Tibial nerve (tissue), 4 donors: ENCODE measurements at regions not wholly inside any gene's neighbourhood (a gene's known extent, or its start where the extent isn't known, plus 50 kb on each side); places are given as distances from the start of the nearest gene placed in this dataset.
A peak's percentile ranks its signal among the peaks of the same experiment; 100 is the strongest.

Experiments used
- DNase-seq, 2 donors: peaks; one replicate each; pipeline ENCODE4 v3.0.0-alpha.2; 2019; ENCODE audit warnings: low spot score in 2 of 2
- H3K27ac ChIP-seq, 4 donors: fragments of 200-600 bp; sonication (generic) in 3 of 4; one replicate each; pipeline ENCODE4 v1.5.1; 2017 to 2019; ENCODE audit warnings: mild to moderate bottlenecking in 1 of 4
- H3K27me3 ChIP-seq, 2 donors: fragments of 200-600 bp; sonication (generic) in 1 of 2; one replicate each; pipeline versions ENCODE4 v1.5.1 to v1.6.0; 2017 to 2019
- H3K36me3 ChIP-seq, 3 donors: fragments of 200-600 bp; sonication (generic); one replicate each; pipeline ENCODE4 v1.5.1; 2018 to 2019
- H3K4me1 ChIP-seq, 4 donors: fragments of 200-600 bp; sonication (generic) in 3 of 4; one replicate each; pipeline ENCODE4 v1.5.1; 2017 to 2019
- H3K4me3 ChIP-seq, 4 donors: fragments of 200-600 bp; sonication (generic) in 3 of 4; one replicate each; pipeline ENCODE4 v1.5.1; 2017 to 2019; ENCODE audit warnings: mild to moderate bottlenecking in 1 of 4, moderate library complexity in 1 of 4
- H3K9me3 ChIP-seq, 4 donors: fragments of 200-600 bp; sonication (generic) in 3 of 4; one replicate each; pipeline ENCODE4 v1.5.1; 2017 to 2019
- EP300 ChIP-seq, 2 donors: sonication (generic); formaldehyde crosslinking; IDR thresholded peaks; one replicate each; pipeline ENCODE4 v1.6.1; 2017; ENCODE audit warnings: antibody characterized with exemption in 2 of 2, mild to moderate bottlenecking in 1 of 2
- POLR2A ChIP-seq, 2 donors: fragments of 450-650 bp; IDR thresholded peaks; one replicate each; pipeline ENCODE4 v1.6.1; 2017; ENCODE audit warnings: antibody characterized with exemption in 2 of 2, mild to moderate bottlenecking in 2 of 2, moderate library complexity in 2 of 2
- WGBS, 2 donors: methylation state at CpG; one replicate each; pipeline ENCODE4 v1.1.5; 2018; 5-methylcytosine and 5-hydroxymethylcytosine counted together
- TF ChIP-seq, protein P1 (sequence below), 5 experiments: fragments of 200-600 bp in 3 of 5; fragments of 450-650 bp in 2 of 5; sonication (generic) in 3 of 5; IDR thresholded peaks; one replicate each; pipeline ENCODE4 v1.5.1; 2016 to 2019; ENCODE audit warnings: antibody characterized with exemption in 5 of 5, mild to moderate bottlenecking in 3 of 5, moderate library complexity in 2 of 5

DNA sequence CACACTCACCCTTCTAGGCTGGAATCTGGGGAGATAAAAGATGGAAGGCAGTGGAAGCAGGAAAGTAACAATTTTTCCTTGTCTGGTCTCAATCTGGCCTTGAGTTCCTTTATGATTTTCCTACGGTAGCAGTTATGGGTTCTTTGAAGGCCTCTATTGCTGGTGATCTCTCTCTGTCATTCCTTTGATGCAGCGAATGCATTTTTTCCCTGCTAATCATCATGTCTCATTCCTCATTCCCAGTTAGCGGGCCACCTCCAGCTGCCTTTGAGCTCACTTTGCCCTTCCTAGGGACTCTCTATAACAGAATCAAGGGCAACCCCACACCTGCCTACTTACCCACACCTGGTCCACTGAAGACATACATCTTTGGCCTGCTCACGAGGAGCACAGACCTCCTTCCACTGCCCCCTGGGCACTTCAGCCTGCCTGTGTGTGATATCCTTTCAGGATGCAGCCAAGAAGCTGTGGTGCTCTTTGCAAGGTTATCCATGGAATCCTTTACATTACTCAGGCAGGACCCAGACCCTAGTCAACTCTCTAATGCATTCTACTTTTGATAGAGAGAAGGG, 191.7 kb downstream of the DRD1 start:
- no peaks in the 10 kb centered on the region for H3K4me1 ChIP-seq
- H3K27ac ChIP-seq: no peak overlapping the region
- H3K36me3 ChIP-seq: no peaks in the 10 kb centered on the region
- no peaks in the 10 kb centered on the region for H3K9me3 ChIP-seq
- no peak overlapping the region for H3K4me3 ChIP-seq
- DNase-seq: no peak
- 85 to 89% methylated on average over 4 of the region's 4 CpGs for WGBS, 2 donors
- no peaks in the 10 kb centered on the region for H3K27me3 ChIP-seq
- TF ChIP-seq EP300 (IDR thresholded peaks at IDR 0.05) (no peak), POLR2A (IDR thresholded peaks at IDR 0.05) (no peak)
- TF ChIP-seq, protein P1, sequence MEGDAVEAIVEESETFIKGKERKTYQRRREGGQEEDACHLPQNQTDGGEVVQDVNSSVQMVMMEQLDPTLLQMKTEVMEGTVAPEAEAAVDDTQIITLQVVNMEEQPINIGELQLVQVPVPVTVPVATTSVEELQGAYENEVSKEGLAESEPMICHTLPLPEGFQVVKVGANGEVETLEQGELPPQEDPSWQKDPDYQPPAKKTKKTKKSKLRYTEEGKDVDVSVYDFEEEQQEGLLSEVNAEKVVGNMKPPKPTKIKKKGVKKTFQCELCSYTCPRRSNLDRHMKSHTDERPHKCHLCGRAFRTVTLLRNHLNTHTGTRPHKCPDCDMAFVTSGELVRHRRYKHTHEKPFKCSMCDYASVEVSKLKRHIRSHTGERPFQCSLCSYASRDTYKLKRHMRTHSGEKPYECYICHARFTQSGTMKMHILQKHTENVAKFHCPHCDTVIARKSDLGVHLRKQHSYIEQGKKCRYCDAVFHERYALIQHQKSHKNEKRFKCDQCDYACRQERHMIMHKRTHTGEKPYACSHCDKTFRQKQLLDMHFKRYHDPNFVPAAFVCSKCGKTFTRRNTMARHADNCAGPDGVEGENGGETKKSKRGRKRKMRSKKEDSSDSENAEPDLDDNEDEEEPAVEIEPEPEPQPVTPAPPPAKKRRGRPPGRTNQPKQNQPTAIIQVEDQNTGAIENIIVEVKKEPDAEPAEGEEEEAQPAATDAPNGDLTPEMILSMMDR (IDR thresholded peaks at IDR 0.05): no peak

DNA sequence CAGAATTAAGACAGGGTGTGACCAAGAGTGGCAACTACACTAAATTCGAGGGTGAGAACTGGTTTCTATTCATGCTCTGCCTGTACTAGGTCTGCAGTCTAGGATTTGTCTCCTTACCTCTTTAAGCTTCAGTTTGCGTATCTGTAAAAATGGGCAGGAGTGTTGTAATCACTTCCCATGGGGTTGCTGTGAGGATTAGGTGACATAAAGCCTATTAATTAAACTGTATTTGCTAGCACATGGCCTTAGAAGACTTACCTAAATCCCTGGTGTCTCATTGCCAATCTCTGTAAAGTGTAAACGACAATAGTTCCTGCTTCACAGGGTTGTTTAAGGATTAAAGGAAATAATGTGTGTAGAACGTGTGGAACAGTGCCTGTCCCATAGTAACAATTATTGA, 193.6 kb downstream of the DRD1 start:
- TF ChIP-seq EP300 (IDR thresholded peaks at IDR 0.05): no peak
- TF ChIP-seq, protein P1 (IDR thresholded peaks at IDR 0.05): no peak
- TF ChIP-seq POLR2A (IDR thresholded peaks at IDR 0.05): no peak
- no peak for DNase-seq
- Histone ChIP-seq H3K36me3 (no peaks in the 10 kb centered on the region), H3K4me1 (no peaks in the 10 kb centered on the region), H3K9me3 (no peaks in the 10 kb centered on the region), H3K27me3 (no peaks in the 10 kb centered on the region), H3K27ac (no peak overlapping the region), H3K4me3 (no peak overlapping the region)
- WGBS, 2 donors: 77 to 80% methylated on average over 4 of the region's 4 CpGs

DNA sequence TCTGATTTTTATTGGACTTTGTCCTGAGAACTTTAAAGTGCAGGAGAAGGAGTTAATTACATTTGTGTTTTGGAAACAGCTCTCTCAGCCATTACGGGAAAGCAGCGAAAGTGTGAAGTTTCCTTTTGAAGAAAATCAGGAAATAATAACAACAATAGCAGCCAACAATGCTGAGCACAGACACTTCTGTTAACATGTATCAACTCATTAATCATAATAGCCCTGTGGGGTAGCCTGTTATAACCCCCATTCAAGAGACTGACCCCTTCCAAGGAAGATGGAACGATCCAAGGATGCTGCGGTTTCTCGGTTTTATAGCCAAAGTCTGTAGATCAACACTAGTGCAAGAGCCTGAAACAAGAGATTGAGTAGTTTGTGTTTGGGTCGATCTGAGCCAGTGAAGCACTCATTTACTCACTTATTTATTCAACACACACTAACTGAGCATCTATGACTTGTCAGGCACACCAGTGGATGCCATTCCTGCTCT, 195.5 kb downstream of the DRD1 start:
- no peaks in the 10 kb centered on the region for H3K4me1 ChIP-seq
- no peaks in the 10 kb centered on the region for H3K27me3 ChIP-seq
- H3K27ac ChIP-seq: no peak overlapping the region
- 74 to 83% methylated on average over 6 of the region's 6 CpGs for WGBS, 2 donors
- TF ChIP-seq EP300 (IDR thresholded peaks at IDR 0.05) (no peak), POLR2A (IDR thresholded peaks at IDR 0.05) (no peak)
- TF ChIP-seq, protein P1 (IDR thresholded peaks at IDR 0.05): no peak
- no peaks in the 10 kb centered on the region for H3K9me3 ChIP-seq
- H3K4me3 ChIP-seq: no peak overlapping the region
- no peaks in the 10 kb centered on the region for H3K36me3 ChIP-seq
- no peak for DNase-seq

DNA sequence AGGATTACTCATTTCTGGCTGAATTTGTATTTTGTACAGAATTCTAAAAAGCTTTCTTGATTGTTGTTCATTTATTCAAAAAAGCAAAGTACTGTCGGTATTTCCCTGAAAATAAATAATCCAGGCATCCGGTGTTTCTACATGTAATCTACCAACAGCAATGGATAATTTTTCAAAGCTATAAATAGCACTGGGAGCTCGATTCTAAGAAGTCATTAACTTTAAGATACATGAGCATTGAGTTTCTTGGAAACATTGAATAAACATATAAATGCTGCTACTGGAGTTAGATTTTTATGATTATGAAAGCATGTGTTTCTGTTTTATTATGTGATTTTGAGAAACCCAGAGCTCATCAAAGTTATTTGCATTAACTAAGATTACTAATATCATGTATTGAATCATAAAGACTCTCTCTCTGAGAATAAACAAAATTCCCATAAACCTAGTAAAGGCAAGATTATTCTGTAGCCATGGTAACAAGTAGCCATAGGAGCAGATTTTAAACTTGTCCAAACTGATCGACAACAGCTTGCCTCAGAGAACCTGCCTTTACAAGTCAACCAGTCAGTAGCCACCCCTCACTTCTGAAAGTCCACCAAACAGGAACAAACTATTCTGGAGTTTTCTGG, 197.0 kb downstream of the DRD1 start:
- no peak for DNase-seq
- TF ChIP-seq POLR2A (IDR thresholded peaks at IDR 0.05) (no peak), EP300 (IDR thresholded peaks at IDR 0.05) (no peak)
- TF ChIP-seq, protein P1 (IDR thresholded peaks at IDR 0.05): no peak
- no peaks in the 10 kb centered on the region for H3K27me3 ChIP-seq
- H3K36me3 ChIP-seq: no peaks in the 10 kb centered on the region
- no peak overlapping the region for H3K4me3 ChIP-seq
- H3K9me3 ChIP-seq: no peaks in the 10 kb centered on the region
- H3K4me1 ChIP-seq: no peaks in the 10 kb centered on the region
- H3K27ac ChIP-seq: no peak overlapping the region
- 34 to 44% methylated on average over 4 of the region's 4 CpGs for WGBS, 2 donors

DNA sequence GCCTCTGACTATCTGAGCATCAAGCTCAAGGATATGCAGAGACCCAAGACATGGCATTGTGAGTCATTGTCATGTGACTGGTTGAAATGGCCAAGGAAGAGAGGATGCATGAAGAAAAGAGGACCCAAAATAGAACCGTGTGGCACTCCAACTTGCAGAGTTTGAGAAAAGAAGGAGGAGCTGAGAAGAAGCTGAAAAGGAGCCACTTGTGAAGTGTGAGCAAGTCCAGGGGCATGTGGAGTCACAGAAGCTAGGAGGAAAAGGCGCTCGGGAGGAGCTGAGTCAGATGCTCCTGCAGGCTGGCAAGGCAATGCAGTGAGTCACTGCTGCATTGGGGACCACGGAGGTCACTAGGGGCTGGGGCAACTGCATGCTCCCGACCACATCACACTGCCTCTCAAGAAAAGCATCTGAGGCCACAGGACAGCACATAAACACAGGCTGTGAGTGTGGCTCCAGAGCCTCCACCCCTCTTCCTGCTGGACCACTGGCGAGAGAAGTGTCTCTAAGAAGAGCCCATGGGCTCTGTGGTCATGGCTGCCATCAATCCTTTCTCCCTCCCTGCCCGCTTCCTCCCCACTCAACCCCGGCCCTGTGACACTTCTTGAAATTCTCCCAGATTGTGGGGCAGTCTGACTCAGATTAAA, 197.6 kb downstream of the DRD1 start:
- TF ChIP-seq, protein P1 (IDR thresholded peaks at IDR 0.05): no peak
- TF ChIP-seq EP300 (IDR thresholded peaks at IDR 0.05): no peak
- no peak for TF ChIP-seq POLR2A (IDR thresholded peaks at IDR 0.05)
- peak overlapping the region in 1 of 4 donors; percentile 13 for H3K27ac ChIP-seq

More for the DNA sequence above, 197.6 kb downstream of the DRD1 start:
- Histone ChIP-seq H3K4me1 (no peaks in the 10 kb centered on the region), H3K27me3 (no peaks in the 10 kb centered on the region), H3K4me3 (no peak overlapping the region), H3K36me3 (no peaks in the 10 kb centered on the region), H3K9me3 (no peaks in the 10 kb centered on the region)
- 36 to 39% methylated on average over 7 to 8 of the region's 8 CpGs for WGBS, 2 donors
- no peak for DNase-seq
